ENCODE measurements at regions not wholly inside any gene's neighbourhood (a gene's known extent, or its start where the extent isn't known, plus 50 kb on each side); places are given as distances from the start of the nearest gene placed in this dataset.

- Histone ChIP-seq H3K36me3 (ENCODE audit: control insufficient read depth, insufficient read depth, low read length) (no peaks in the 10 kb centered on the region), H3K4me3 (replicated peaks; ENCODE audit: low read depth, low read length) (no peak overlapping the region), H3K27me3 (replicated peaks; ENCODE audit: control insufficient read depth, insufficient read depth, low read length) (peaks cover 1% of the 10 kb centered on the region)
- DNase-seq (ENCODE audit: extremely low read depth, insufficient read length) = no peak
- TF ChIP-seq, protein P1, sequence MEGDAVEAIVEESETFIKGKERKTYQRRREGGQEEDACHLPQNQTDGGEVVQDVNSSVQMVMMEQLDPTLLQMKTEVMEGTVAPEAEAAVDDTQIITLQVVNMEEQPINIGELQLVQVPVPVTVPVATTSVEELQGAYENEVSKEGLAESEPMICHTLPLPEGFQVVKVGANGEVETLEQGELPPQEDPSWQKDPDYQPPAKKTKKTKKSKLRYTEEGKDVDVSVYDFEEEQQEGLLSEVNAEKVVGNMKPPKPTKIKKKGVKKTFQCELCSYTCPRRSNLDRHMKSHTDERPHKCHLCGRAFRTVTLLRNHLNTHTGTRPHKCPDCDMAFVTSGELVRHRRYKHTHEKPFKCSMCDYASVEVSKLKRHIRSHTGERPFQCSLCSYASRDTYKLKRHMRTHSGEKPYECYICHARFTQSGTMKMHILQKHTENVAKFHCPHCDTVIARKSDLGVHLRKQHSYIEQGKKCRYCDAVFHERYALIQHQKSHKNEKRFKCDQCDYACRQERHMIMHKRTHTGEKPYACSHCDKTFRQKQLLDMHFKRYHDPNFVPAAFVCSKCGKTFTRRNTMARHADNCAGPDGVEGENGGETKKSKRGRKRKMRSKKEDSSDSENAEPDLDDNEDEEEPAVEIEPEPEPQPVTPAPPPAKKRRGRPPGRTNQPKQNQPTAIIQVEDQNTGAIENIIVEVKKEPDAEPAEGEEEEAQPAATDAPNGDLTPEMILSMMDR (IDR thresholded peaks at IDR 0.05; ENCODE audit: insufficient read depth, low read length, poor library complexity, severe bottlenecking) = no peak
Measured at GRCh38 chr11:93075782-93076181, 106.3 kb downstream of the MTNR1B start.

DNA sequence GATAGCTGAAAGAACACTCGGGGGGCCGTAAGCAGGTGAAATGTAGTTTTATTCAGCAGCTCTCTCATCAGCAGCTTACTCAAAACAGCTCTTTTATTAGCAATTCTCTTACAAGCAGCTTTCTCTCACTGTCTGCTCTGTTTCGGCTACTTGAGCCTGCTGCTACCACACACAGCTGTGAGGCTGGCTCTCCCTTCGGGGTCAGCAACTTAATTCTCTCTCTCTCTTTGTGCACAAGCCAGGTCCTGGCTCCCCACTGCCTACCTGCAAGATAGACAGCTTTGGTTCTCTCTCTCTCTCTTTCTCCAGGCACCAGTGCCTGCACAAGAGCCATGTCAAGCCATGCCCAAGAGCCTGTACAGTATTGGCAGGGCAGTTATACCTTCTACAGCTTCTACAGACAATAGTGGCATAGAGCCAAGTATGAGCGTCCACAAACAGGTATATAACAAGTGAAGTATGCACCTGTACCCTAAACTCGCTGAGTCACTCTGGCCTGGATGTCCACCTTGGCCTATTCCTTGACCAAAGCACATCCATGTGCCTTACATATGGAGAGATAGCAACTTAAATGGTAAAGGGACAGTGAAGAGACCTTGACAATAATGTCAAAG lies 110.8 kb downstream of the MTNR1B start:
- peaks cover 3% of the 10 kb centered on the region for H3K27me3 ChIP-seq (replicated peaks; ENCODE audit: control insufficient read depth, insufficient read depth, low read length)
- TF ChIP-seq, protein P1 (IDR thresholded peaks at IDR 0.05; ENCODE audit: insufficient read depth, low read length, poor library complexity, severe bottlenecking) = no peak
- H3K36me3 ChIP-seq (ENCODE audit: control insufficient read depth, insufficient read depth, low read length) = no peaks in the 10 kb centered on the region
- no peak for DNase-seq (ENCODE audit: extremely low read depth, insufficient read length)
- H3K4me3 ChIP-seq (replicated peaks; ENCODE audit: low read depth, low read length) = no peak overlapping the region

GRCh38 chr11:93081694-93082093 lies 112.2 kb downstream of the MTNR1B start:
- TF ChIP-seq, protein P1 (IDR thresholded peaks at IDR 0.05; ENCODE audit: insufficient read depth, low read length, poor library complexity, severe bottlenecking) = no peak
- Histone ChIP-seq H3K27me3 (replicated peaks; ENCODE audit: control insufficient read depth, insufficient read depth, low read length) (peaks cover 3% of the 10 kb centered on the region), H3K4me3 (replicated peaks; ENCODE audit: low read depth, low read length) (no peak overlapping the region), H3K36me3 (ENCODE audit: control insufficient read depth, insufficient read depth, low read length) (no peaks in the 10 kb centered on the region)
- DNase-seq (ENCODE audit: extremely low read depth, insufficient read length) = no peak

DNA sequence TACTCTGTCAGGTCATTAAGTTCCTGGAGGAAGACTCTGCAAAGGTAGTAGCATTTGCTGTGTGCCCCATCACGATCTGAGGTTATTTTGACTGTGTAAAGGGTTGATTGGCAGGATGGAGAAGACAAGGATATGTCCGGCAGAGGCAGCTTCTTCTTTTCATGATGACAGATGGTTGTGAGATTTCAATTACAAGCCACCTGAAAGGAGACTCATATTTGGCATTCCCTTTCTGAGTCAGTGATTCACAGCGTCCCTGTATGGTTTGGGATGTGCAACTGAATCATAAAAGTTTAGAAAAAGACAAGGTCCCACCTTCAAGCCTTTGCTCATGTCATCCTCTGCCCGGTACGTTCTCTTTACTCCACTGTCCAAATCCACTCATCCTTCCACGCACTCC lies 113.4 kb downstream of the MTNR1B start:
- DNase-seq (ENCODE audit: extremely low read depth, insufficient read length) = no peak
- H3K27me3 ChIP-seq (replicated peaks; ENCODE audit: control insufficient read depth, insufficient read depth, low read length) = peaks cover 1% of the 10 kb centered on the region; the same call in 1 of the 2 replicates
- no peaks in the 10 kb centered on the region for H3K36me3 ChIP-seq (ENCODE audit: control insufficient read depth, insufficient read depth, low read length)
- H3K4me3 ChIP-seq (replicated peaks; ENCODE audit: low read depth, low read length) = no peak overlapping the region
- TF ChIP-seq, protein P1 (IDR thresholded peaks at IDR 0.05; ENCODE audit: insufficient read depth, low read length, poor library complexity, severe bottlenecking) = no peak

GRCh38 chr11:93084727-93085505 lies 112.9 kb downstream of the SLC36A4 start:
- Histone ChIP-seq H3K4me3 (replicated peaks; ENCODE audit: low read depth, low read length) (no peak overlapping the region), H3K36me3 (ENCODE audit: control insufficient read depth, insufficient read depth, low read length) (no peaks in the 10 kb centered on the region), H3K27me3 (replicated peaks; ENCODE audit: control insufficient read depth, insufficient read depth, low read length) (peaks cover 1% of the 10 kb centered on the region; the same call in 1 of the 2 replicates)
- TF ChIP-seq, protein P1 (IDR thresholded peaks at IDR 0.05; ENCODE audit: insufficient read depth, low read length, poor library complexity, severe bottlenecking) = no peak
- no peak for DNase-seq (ENCODE audit: extremely low read depth, insufficient read length)
